GM18858 (cell line): ENCODE measurements at regions not wholly inside any gene's neighbourhood (a gene's known extent, or its start where the extent isn't known, plus 50 kb on each side); places are given as distances from the start of the nearest gene placed in this dataset.
A peak's percentile ranks its signal among the peaks of the same experiment; 100 is the strongest.

Source experiments
- ATAC-seq: cut with Tn5 transposase; IDR thresholded peaks from one replicate; pipeline ENCODE4 v1.9.1; 2021; ENCODE audit not compliant: unreplicated experiment

GRCh38 chr13:78029901-78030300 lies 111.3 kb upstream of the EDNRB start:
- no peak for ATAC-seq

- ATAC-seq, result no peak
Measured at GRCh38 chr13:78028960-78029359, 110.3 kb upstream of the EDNRB start.

- no peak for ATAC-seq
Measured at GRCh38 chr13:78024996-78025395, 106.4 kb upstream of the EDNRB start.

- ATAC-seq, result peak; percentile 100
Measured at GRCh38 chr13:78022164-78022877, 103.7 kb upstream of the EDNRB start.

- no peak for ATAC-seq
Measured at GRCh38 chr13:78020861-78021260, 102.2 kb upstream of the EDNRB start.

GRCh38 chr13:78015782-78016181 lies 97.2 kb upstream of the EDNRB start:
- no peak for ATAC-seq

- no peak for ATAC-seq
Measured at GRCh38 chr13:78012046-78012445, 93.4 kb upstream of the EDNRB start.

- no peak for ATAC-seq
Measured at GRCh38 chr13:78004821-78005220, 86.2 kb upstream of the EDNRB start.

GRCh38 chr13:77999746-78000145 lies 81.1 kb upstream of the EDNRB start:
- no peak for ATAC-seq

GRCh38 chr13:77994166-77994565 lies 75.5 kb upstream of the EDNRB start:
- ATAC-seq, result no peak

- no peak for ATAC-seq
Measured at GRCh38 chr13:77991003-77991402, 72.4 kb upstream of the EDNRB start.

GRCh38 chr13:77989281-77989680 lies 70.7 kb upstream of the EDNRB start:
- ATAC-seq, result no peak

GRCh38 chr13:77988355-77988754 lies 69.7 kb upstream of the EDNRB start:
- no peak for ATAC-seq

- no peak for ATAC-seq
Measured at GRCh38 chr13:77986713-77987112, 68.1 kb upstream of the EDNRB start.

- no peak for ATAC-seq
Measured at GRCh38 chr13:77985866-77986636, 67.4 kb upstream of the EDNRB start.

GRCh38 chr13:77981281-77981881 lies 62.8 kb upstream of the EDNRB start:
- ATAC-seq, result no peak

- ATAC-seq, result no peak
Measured at GRCh38 chr13:77980592-77980991, 62.0 kb upstream of the EDNRB start.

- no peak for ATAC-seq
Measured at GRCh38 chr13:77979721-77980385, 61.2 kb upstream of the EDNRB start.

GRCh38 chr13:77975358-77976042 lies 56.9 kb upstream of the EDNRB start:
- ATAC-seq, result no peak

GRCh38 chr13:77969299-77969698 lies 50.7 kb upstream of the EDNRB start:
- no peak for ATAC-seq
